NCI-H1048 (cell line): ENCODE measurements at regions not wholly inside any gene's neighbourhood (a gene's known extent, or its start where the extent isn't known, plus 50 kb on each side); places are given as distances from the start of the nearest gene placed in this dataset.
"Not testable (repeated sequence)": the region's sequence is repeated elsewhere in the genome, so short reads cannot be mapped to it uniquely, and the experiment has no call there.

Experiments used
- DNase-seq: peaks from one replicate; lab custom pipeline; 2025; lab: John Stamatoyannopoulos, UW

DNA sequence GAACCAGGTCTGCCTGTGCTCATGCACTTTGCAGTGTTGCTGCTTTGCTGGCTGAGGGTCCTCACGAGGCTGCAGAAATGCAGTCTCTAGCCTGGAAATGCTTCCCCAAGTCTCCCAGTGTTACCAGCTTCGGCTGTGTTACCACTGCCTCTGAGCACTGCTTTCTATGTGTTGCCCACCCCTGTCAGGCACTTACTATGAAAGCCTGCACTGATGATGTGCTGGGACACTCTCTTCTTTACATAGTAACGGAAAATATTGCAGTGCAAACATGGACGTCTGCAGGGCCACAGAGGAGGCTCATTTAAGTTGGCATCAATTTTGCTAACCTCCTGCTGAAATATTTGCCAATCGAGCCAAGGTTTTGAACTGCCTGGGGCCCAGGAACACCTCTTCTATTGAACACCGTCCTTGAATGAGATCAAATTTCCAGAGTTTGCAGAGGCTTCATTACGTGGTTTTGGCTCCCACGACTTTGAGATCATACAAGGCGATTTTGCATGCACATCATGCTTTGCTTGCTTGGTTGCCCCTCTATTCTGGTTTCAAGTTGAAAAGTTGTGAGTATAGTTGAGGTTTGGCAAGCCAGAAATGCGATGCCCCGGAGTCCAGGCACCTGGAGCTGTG lies 404.7 kb upstream of the PODXL start:
- no peak for DNase-seq

DNA sequence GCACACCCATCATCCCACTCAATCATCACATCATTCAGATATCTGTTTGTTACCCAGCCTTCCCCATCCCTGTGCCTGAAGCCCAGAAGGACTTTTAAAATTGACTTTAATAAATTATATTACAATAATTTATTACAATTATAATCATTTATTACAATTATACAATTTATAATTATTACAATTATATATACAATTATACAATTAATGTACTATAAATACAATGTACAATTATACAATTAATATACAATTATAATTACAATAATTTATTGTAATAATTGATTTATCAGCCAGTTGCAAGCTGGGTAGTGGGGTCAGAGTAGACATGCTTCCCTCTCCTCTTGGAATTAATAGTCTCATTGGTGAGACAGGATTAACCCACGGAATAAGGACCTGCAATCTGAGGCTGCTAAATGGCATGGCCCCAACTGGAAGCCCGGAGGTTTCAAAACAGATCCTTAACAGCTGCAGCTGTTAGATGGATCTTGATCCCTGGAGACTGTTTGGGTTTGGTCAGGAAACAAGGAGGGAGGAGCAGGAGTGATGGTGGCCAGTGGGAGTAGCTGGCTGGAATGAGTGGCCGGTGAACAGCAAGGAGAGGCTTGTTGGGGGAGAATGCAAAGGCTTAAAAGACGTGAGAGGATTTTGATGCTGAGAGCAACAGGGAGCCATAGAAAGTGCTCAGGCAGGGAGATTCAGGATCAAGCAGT lies 402.8 kb upstream of the PODXL start:
- DNase-seq, result no peak

DNA sequence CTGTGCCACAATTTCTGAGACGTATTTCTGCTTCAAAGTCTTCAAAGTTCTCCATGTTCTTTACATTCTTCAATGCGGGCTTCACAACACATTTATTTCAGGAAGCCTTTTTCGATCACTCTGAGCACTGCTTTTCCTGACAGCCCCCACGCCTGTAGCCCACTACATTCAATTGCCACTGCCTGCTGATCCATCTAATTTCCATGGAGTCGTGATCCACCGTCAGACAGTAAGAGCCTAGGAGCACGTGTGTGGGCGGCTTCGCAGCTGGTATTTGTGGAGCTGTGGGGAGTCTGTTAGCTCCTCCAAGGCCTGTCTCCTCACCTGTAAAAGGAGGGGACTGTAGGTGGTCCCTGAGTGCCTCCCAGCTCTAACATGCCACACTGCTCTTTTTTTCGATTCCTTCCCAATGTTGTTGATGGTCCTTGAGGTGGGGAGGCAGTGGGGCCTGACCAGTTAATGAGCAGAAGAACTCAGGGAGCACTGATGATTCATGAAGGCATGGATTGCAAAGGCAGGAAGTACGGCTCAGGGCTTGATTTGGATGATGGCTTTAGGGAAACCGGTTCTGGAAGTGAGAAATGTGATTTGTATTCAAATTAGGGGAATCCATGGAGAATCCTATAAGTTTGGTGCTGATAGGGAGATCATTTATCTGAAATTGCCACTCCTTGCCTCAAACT lies 401.1 kb upstream of the PODXL start:
- no peak for DNase-seq

DNA sequence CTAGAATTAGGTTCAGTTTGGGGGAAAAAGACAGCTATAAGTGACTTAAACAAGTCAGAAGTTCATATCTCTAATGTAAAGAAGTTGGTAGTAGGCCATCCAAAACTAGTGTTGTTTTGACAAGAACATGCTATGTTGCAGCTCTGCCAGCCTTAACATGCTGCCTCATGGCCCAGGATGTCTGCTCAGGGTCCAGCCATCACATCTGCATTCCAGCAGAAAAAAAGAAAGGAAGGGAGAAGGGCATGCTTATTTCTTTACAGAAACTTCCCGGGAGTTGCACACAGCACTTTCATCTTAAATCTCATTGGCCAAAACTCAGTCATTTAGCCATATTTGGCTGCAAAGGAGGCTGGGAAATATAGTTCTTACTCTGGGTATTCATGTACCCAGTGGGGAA lies 400.4 kb upstream of the PODXL start:
- no peak for DNase-seq

DNA sequence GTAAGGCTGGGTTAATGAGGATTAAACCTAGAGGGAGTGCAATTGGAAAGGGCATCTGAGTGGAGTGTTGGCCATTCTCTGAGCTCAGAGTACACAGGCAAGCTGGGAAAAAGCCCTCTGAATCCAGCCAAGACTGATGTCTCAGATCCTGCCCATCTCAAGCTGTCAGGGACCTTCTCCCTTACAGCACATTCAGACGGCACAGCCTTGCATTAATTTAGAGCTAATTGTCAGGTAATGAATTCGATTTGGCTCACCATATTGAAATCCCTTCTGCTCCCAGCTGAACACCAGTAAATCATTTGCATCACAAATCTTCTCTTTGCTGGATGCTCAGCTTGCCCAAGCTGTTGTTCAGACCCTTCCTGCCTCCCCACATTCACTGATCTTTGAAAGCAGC lies 399.3 kb upstream of the PODXL start:
- no peak for DNase-seq

DNA sequence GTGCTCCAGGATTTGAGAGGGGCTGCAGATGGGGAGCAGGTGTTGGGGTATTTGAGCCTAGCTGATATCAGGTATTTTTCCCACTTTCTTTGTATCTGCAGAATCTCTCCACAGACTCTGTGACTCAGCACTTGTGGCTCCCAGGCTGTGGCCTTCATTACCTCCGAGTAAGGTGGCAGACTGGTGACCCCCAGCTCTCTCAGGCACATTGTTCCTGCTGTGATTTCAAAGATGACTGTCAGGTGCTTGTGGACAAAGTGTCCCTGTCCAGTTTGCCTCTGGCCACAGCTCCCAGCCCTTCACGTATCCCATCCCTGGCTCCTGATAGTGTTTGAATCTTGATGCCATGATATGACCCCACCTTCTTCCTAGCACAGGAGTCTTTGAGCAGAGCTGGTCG lies 396.8 kb upstream of the PODXL start:
- no peak for DNase-seq

DNA sequence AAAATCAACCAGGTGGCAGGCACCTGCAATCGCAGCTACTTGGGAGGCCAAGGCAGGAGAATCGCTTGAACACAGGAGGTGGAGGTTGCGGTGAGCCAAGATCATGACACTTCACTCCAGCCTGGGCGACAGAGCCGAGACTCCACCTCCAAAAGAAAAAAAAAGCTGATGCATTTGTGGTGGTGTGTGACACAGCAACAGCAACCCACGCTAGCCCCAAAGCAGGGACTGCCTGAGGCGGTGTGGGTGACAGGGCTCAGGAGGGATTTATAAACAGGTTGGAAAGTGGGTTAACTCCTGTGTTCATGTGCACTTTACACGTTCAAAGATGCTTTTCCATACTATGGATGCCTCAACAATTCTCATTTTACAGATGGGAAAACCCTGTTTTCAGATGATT lies 395.9 kb upstream of the PODXL start:
- no peak for DNase-seq

DNA sequence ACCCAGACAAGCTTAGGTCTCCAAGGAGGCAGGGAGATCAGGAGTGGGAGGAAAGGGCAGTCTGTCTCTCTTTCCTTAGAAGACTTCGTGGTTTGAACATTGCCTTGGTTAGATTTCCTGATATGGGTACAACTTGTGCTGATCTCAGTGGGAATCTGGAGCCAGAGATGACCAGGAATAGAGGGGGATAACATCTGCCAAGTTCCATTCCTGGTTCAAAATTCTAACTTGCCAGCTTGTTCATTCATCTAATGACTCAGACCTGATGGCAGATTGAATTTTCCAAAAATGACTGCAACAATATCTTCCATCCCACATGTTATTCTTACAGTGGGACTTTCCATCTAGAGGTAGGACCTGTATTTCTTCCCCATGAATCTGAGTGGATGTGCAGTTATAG lies 394.3 kb upstream of the PODXL start:
- DNase-seq, result no peak

DNA sequence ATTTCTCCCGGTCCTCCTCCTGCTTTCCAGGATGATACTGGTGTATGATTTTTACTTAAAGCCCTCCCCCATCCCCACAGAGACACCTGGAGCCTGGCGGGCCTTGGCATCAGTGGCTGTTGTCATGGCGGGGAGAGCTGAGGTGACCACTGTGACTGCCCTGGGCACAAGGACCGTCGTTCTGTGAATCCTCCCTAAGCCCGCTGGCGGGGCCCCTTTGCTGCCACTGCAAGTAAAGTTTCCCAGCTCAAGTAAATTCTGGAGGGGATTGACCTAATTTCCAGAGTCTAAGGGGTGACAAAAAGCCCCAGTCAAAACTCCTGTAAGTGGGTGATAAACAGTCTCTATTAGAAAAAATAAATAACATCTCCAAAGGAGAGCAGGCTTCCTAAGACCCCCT lies 393.2 kb upstream of the PODXL start:
- DNase-seq, result no peak

DNA sequence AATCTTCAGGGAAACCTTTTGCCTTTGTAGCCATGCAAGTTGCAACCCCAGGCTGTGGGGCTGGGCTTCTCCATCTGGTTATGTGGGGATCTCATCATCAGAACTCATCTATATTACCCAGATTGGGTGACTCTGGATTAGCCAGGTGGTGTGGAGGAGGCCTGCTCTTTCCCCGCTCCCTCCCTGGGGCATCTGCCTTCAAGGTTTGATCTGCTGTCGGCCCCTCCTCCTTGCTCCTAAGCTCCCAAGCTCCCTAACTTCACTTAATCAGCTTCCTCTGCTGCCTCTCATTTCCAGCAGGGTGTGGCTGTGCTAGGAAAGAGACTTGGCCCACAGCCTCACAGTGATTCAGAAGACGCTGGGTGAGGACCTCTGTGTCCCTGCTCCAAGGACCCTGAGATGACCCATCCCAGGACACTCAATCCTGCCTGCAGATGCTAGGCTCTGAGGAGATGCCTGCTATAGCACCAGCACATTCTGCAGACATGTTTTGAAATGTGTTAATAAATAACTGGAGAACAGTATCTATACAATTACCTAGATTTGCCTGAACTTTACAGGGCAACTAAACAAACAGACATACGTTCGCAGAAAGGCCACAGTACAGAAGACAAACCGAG lies 392.1 kb upstream of the PODXL start:
- no peak for DNase-seq

DNA sequence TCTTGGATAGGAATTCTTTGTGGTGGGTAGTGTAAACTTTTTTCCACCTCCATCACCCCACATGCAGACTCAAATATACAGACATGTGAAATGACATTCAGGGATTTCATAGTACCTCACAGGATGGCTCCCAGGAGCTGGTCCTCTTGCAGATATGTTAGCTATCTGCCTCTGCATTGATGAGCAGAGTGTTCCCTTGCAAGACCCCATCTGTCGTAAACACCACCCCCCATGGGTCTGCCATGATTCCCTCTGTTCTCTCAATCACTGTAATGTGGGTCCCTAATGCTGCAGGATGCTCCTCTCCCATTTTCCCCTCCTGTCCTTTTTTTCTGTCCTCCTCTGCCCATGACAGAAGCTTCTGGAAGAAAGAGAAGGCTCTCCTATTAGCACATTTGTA lies 391.2 kb upstream of the PODXL start:
- no peak for DNase-seq

DNA sequence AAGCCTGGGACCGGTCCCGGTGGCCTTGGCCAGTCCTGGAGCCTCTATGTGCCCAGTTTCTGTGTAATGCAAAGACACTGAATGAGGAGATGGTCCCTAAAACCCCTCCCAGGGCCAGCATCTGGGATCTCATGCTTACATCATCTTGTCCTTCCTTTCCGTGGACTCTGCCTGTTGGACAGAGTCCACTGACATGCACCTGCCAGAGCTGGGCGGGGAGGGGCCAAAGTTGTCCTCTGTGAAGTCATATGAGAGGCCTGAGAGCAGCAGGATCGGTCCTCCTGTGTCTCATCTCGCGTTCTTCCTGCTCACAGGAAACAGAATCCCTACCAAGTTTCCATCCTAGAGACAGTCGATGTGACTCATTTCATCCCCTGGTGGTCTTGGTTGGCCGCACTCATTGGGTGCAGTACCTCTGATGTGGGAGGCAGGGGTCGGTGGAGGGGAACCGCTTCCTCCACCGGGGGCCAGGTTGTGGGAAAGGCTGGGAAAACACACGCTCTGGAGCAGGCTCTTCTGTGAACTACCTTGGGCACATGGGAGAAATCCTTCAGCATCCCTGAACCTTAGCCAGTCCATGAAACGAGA lies 389.6 kb upstream of the PODXL start:
- DNase-seq, result no peak

DNA sequence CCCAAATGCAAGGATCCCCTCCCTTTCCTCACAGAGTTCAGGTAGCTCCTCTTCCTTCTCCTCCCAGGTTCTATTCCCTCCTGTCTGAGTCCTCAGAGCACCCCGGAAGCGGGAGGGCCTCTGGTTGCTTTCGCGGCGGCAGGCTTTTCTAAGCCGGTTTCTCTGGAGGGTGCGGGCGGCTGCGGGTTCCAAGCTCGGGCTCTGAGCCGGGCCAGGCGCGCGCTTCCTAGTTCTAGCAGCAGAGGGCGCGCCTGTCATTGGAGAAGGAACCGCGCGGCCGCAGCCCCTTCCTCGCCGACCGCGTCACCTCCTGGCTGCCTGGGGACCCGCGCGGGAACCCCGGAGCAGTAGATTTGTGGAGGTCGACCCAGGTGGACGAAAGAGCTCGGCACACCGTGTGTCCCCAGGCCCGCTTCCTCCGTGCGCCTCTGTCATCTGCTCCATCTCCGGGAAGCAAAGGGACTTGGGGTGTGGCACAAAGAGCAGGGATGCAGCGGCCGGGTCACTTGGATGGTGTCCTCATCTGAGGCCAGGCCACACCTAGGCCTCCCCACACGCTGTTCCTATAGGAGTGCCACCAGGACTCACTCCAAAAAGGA lies 389.0 kb upstream of the PODXL start:
- peak; percentile 18 for DNase-seq

DNA sequence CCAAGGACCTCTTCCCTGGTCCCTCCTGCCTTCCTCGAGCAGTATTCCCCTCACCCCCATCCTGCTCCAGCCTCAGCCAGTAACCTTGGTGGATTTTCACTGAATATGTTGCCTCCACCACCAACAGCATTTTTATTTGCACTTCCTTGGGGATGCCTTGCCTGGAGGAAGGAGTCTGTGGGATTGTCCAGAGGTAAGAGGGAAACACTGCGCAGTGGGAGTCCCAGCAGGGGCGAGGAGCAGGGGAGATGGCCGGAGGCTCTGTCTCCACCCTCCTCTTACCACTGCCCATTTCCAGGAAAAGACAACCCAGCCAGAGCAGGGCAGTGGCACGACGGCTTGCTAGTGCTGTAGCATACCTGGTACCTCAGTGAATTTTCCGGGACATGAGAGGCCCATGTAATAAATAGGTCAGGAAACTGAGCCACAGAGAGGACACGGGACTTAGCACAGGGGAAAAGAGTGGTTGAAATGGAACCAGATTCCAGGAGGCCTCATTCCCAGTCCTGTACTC lies 388.2 kb upstream of the PODXL start:
- DNase-seq, result no peak

DNA sequence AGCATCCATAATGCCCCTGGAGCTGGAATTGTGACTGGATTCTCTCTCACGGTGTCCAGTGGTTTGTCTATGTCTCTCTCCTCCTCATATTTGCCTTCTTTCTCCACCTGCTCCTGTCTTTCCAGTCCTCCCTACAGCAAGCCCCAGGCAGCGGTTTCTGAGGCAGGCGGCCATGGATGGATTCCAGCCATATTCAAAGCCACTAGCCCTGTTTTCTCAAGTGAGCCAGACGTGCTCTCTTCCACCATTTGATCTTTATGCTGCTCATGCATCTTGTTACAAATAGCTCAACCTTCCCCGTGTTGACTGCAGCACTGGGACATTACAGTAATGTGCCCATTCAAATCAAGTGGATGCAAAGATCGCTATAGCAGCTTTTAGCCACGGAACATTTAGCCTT lies 387.2 kb upstream of the PODXL start:
- no peak for DNase-seq

DNA sequence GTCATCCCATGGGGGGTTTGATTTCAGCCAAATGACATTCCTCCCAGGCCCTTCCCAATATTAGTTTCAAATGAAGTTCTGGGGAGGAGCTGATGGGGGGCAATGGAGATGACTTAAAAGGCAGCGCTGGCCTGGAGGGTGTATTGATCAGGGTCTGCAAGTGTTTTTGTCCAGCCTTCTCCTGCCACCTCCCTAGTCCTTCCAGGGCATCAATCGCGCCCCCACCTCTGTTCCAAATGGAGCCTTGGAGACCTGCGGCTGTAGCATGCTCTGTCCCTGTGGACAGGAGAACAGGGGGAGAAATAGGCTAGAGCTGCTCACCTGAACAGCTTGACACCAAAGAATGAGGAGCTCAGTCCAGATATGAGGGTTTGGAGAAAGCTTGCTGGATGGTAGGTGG lies 386.8 kb upstream of the PODXL start:
- DNase-seq, result no peak

DNA sequence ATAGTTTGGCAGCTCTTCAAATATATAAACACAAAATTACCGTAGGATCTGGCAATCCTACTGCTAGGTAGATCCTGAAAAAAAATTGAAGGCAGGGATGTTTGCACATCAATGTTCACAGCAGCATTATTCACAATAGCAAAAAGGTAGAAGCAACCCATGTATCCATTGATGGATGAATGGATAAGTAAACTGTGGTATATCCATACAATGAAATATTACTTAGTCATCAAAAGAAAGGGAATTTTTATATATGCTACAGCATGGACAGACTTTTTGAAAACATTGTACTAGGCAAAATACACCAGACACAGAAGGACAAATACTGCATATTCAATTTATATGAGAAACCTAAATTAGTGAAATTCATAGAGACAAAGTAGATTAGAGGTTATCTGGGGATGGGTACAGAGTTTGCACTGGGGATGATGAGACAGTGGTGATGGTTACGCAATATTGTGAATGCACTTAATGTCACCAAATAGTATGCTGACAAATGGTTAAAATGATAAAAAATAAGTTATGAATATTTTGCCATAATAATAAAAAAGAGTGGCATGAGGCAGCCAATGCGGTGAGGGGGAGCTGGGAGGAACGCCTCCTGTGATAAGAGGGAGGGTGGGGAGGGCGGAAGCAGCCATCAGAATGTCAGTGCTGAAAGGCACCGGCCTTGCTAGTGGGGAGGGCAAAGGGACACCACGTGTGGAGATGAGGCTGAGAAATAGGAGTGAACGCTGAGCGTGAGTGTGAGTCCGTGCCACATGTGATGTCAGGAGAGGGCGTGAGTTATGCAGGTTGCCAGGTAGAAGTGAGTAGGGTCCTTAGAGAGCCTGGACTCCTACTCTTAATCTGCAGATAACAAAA lies 386.1 kb upstream of the PODXL start:
- DNase-seq, result no peak

DNA sequence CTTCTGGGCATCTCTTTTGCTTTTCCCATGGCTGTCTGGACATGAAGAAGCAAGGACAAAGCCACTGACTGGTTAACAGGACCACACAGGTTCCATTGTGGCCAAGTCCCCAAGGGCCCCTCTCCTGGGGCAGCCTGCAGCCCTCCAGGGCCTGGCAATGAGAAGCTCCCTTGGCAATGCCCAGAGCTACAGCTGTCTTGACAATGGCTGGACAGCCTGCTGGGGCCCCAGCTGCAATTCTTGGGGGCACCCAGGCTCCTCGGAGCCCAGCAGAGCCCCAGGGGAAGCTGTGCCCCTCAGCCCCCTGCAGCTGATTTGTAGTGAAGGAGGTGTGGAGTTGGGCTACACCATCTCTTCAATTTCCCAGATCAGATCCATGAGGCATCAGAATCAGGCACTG lies 384.9 kb upstream of the PODXL start:
- no peak for DNase-seq

DNA sequence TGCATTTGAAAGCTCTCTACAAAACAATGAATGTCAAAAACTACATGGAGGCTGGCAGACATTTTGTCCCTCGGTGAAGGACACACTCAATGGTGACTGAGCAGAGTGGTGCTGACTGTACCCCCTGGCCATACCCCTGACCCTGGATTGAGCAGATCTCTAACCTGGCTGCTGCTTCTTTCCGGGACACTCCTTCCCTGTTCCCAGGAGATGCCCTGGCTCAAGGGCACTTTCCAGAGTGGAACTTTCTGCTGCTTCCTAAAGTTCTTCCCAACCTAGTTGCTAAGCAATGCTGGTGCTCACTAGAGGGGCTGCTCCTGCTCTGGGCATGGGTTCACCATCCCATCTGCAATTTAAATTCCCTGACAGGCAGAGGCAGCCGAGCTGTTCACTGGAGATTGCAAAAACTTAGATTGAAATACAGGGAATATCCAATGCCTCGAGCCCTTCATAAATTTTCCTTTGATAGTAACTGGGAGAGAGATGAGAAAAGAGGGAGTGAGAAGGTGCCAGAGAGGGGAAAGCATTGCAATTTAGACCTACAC lies 384.3 kb upstream of the PODXL start:
- no peak for DNase-seq

DNA sequence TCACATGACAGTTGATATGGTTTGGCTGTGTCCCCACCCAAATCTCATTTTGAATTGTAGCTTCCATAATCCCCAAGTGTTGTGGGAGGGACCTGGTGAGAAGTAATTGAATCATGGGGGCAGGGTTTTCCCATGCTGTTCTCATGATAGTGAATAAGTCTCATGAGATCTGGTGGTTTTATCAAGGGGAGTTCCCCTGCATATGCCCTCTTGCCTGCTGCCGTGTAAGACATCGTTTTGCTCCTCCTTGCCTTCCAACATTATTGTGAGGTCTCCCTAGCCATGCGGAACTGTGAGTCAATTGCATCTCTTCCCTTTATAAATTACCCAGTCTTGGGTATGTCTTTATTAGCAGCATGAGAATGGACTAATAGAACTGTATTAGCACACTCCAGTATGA lies 382.4 kb upstream of the PODXL start:
- DNase-seq, result not testable (repeated sequence)

DNA sequence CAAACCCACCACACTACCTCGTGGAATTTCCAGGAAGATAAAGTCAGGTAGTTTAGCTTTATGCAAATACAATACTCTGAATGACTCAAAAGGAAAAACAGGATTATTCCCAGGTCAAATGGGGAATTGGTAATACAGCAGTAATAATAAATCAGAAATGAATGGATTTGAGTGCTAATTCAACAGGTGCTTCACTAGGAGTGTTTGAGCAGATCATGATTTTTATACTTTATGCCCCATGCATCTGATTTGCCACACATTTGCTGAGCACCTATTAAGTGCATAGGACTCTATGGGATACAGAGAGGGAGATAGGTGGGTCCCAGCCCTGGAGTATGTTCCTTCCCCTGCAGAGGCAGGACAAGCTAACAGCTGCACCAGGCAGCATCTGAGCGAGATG lies 381.4 kb upstream of the PODXL start:
- DNase-seq, result no peak
